Fibroblast of lung (primary cell): ENCODE measurements at regions not wholly inside any gene's neighbourhood (a gene's known extent, or its start where the extent isn't known, plus 50 kb on each side); places are given as distances from the start of the nearest gene placed in this dataset.
A peak's percentile ranks its signal among the peaks of the same experiment; 100 is the strongest.

Experiments
- DNase-seq, 2 donors: peaks; one replicate each; pipeline versions ENCODE4 v3.0.0 to v3.0.0-alpha.2; 2010; ENCODE audit warnings: low read depth in 2 of 2
- H2AFZ ChIP-seq: 2 replicates; pipeline ENCODE4 v1.5.1; 2012; ENCODE audit warnings: low read length, control low read depth, inconsistent platforms
- H3K27ac ChIP-seq: 2 replicates; pipeline ENCODE4 v1.5.1; 2011; ENCODE audit warnings: low read length, control low read depth; ENCODE audit not compliant: insufficient read depth
- H3K27me3 ChIP-seq: 2 replicates; pipeline ENCODE4 v1.5.1; 2011; ENCODE audit warnings: mild to moderate bottlenecking, low read length; ENCODE audit not compliant: control insufficient read depth, insufficient read depth
- H3K36me3 ChIP-seq: 2 replicates; pipeline ENCODE4 v1.5.1; 2011; ENCODE audit warnings: low read length; ENCODE audit not compliant: control insufficient read depth, insufficient read depth
- H3K4me1 ChIP-seq: 2 replicates; pipeline ENCODE4 v1.5.1; 2011; ENCODE audit warnings: low read length; ENCODE audit not compliant: control insufficient read depth, insufficient read depth; ENCODE audit errors: extremely low read depth
- H3K4me2 ChIP-seq: 2 replicates; pipeline ENCODE4 v1.5.1; 2011; ENCODE audit warnings: low read length, control low read depth; ENCODE audit not compliant: insufficient read depth; ENCODE audit errors: extremely low read depth
- H3K4me3 ChIP-seq, 4 experiments: fragments of 200-600 bp in 1 of 4; sonication (generic) in 1 of 4; replicated peaks in 1 of 4; 2 replicates each; pipeline ENCODE4 v1.5.1; 2011 to 2016; ENCODE audit warnings: low read length in 4 of 4, low read depth in 3 of 4, mild to moderate bottlenecking in 3 of 4, control low read depth in 2 of 4, inconsistent platforms in 1 of 4, mixed read lengths in 1 of 4; ENCODE audit not compliant: insufficient read depth in 1 of 4; ENCODE audit errors: control extremely low read depth in 1 of 4
- H3K79me2 ChIP-seq: 2 replicates; pipeline ENCODE4 v1.5.1; 2012; ENCODE audit warnings: mild to moderate bottlenecking, low read length, inconsistent platforms; ENCODE audit not compliant: control insufficient read depth, insufficient read depth
- H3K9ac ChIP-seq: 2 replicates; pipeline ENCODE4 v1.5.1; 2011; ENCODE audit warnings: mild to moderate bottlenecking, low read length, control low read depth; ENCODE audit not compliant: insufficient read depth
- H3K9me3 ChIP-seq: 2 replicates; pipeline ENCODE4 v1.5.1; 2012; ENCODE audit warnings: low read depth, low read length; ENCODE audit not compliant: control insufficient read depth, insufficient read depth
- H4K20me1 ChIP-seq: 2 replicates; pipeline ENCODE4 v1.5.1; 2011; ENCODE audit warnings: low read length; ENCODE audit not compliant: control insufficient read depth, insufficient read depth; ENCODE audit errors: extremely low read depth
- EZH2 ChIP-seq: IDR thresholded peaks from 2 replicates; pipeline ENCODE4 v1.5.1; 2012; ENCODE audit warnings: low read length, control low read depth, mild to moderate bottlenecking; ENCODE audit errors: missing control alignments
- TF ChIP-seq, protein P1 (sequence below), 2 donors: IDR thresholded peaks in 1 of 2; conservative IDR thresholded peaks in 1 of 2; 1 replicate in 1 of 2; 2 replicates in 1 of 2; pipeline ENCODE4 v1.5.1; 2011 to 2012; ENCODE audit warnings: low read length in 2 of 2, control low read depth in 1 of 2, inconsistent platforms in 1 of 2, low read depth in 1 of 2, mild to moderate bottlenecking in 1 of 2

DNA sequence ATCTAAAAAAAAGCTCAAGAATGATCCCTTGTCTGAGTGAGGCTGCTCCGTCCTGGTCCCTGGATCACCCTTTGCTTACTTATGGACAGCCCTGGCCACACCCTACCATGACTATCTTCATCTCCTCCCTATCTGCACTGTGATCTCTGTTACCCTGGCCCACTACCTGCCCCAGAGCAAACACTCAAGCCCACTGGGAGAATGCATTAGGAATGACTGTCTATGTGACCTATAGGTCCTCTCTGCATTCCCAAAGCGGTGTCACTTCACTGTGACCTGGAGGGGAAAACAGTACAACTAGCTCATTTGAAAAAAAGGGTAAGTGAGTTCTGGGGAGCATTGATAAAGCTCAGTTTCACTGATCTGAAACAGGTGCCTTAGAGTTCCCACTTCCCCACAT lies 86.4 kb upstream of the FOXP4 start:
- no peaks in the 10 kb centered on the region for H3K4me1 ChIP-seq
- no peak overlapping the region for H3K4me2 ChIP-seq
- no peak for TF ChIP-seq EZH2
- TF ChIP-seq, protein P1, sequence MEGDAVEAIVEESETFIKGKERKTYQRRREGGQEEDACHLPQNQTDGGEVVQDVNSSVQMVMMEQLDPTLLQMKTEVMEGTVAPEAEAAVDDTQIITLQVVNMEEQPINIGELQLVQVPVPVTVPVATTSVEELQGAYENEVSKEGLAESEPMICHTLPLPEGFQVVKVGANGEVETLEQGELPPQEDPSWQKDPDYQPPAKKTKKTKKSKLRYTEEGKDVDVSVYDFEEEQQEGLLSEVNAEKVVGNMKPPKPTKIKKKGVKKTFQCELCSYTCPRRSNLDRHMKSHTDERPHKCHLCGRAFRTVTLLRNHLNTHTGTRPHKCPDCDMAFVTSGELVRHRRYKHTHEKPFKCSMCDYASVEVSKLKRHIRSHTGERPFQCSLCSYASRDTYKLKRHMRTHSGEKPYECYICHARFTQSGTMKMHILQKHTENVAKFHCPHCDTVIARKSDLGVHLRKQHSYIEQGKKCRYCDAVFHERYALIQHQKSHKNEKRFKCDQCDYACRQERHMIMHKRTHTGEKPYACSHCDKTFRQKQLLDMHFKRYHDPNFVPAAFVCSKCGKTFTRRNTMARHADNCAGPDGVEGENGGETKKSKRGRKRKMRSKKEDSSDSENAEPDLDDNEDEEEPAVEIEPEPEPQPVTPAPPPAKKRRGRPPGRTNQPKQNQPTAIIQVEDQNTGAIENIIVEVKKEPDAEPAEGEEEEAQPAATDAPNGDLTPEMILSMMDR (conservative IDR thresholded peaks at IDR 0.05 in 1 of 2, IDR thresholded peaks at IDR 0.05 in 1 of 2; ENCODE audit: low read depth in 1 of 2, low read length in 2 of 2): no peak
- no peaks in the 10 kb centered on the region for H3K9me3 ChIP-seq
- H3K4me3 ChIP-seq: no peak overlapping the region
- H2AFZ ChIP-seq: no peak overlapping the region
- no peak for DNase-seq
- no peak overlapping the region for H3K9ac ChIP-seq
- peaks cover 7% of the 10 kb centered on the region for H3K27me3 ChIP-seq
- no peaks in the 10 kb centered on the region for H3K79me2 ChIP-seq
- H3K36me3 ChIP-seq: no peaks in the 10 kb centered on the region
- H3K27ac ChIP-seq: no peak overlapping the region
- H4K20me1 ChIP-seq: no peaks in the 10 kb centered on the region

DNA sequence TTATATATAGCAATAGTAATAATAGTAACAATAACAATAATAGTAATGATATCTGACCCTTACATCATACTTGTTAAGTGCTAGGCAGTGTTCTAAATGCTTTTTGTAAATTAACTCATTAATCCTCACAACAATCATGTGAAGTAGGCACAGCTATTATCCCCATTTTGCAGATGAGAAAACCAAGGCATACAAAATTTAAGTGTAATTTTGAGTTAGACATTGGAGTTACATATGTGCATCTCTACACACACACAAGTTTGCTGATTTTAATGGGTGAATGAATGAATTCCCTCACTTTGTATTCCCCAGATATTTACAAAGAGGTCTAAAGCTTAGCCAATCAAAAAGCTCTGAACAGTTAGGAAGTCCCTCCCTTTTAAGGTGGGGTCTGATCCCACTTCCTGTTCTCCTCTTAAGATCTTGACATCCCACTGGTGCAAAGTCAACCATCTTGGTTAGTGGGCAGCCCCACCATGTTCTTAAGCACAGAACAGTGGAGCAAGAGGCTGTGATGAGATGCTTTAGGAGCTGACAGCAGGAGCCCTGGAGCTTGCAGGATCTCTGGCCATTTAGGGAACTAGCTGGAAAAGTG lies 85.3 kb upstream of the FOXP4 start:
- Histone ChIP-seq H3K27me3 (peaks cover 4% of the 10 kb centered on the region), H2AFZ (no peak overlapping the region), H3K4me2 (no peak overlapping the region), H3K4me1 (no peaks in the 10 kb centered on the region), H4K20me1 (no peaks in the 10 kb centered on the region), H3K79me2 (no peaks in the 10 kb centered on the region), H3K36me3 (no peaks in the 10 kb centered on the region), H3K9me3 (no peaks in the 10 kb centered on the region), H3K9ac (no peak overlapping the region), H3K27ac (no peak overlapping the region), H3K4me3 (no peak overlapping the region)
- DNase-seq: peak; percentile 8 to 16
- TF ChIP-seq, protein P1 (conservative IDR thresholded peaks at IDR 0.05 in 1 of 2, IDR thresholded peaks at IDR 0.05 in 1 of 2; ENCODE audit: low read depth in 1 of 2, low read length in 2 of 2): no peak
- TF ChIP-seq EZH2: no peak

DNA sequence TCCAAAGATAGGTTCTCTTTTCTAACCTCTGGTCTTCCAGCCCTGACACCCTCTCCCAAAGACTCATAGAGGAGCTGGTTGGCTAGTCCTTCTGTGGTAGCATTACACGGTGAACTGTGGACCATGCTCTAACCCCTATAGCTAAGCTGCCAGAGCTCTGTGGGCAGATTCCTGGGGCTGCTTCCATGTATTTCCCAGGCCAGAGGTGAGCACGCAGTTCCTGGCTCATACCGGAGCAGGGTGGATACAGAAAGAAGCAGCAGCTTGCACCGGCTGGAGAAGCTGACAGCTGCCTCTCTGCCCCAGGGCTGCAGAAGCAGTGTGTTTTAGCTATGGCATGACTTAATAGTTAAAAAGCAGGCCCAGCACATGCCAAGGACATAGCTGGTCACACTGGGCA lies 84.1 kb upstream of the FOXP4 start:
- H3K79me2 ChIP-seq: no peaks in the 10 kb centered on the region
- no peak overlapping the region for H2AFZ ChIP-seq
- no peaks in the 10 kb centered on the region for H4K20me1 ChIP-seq
- H3K4me3 ChIP-seq: no peak overlapping the region
- TF ChIP-seq, protein P1 (conservative IDR thresholded peaks at IDR 0.05 in 1 of 2, IDR thresholded peaks at IDR 0.05 in 1 of 2; ENCODE audit: low read depth in 1 of 2, low read length in 2 of 2): no peak
- no peak for TF ChIP-seq EZH2
- no peak overlapping the region for H3K27ac ChIP-seq
- no peaks in the 10 kb centered on the region for H3K27me3 ChIP-seq
- no peak for DNase-seq
- no peaks in the 10 kb centered on the region for H3K36me3 ChIP-seq
- no peaks in the 10 kb centered on the region for H3K9me3 ChIP-seq
- no peaks in the 10 kb centered on the region for H3K4me1 ChIP-seq
- H3K4me2 ChIP-seq: no peak overlapping the region
- no peak overlapping the region for H3K9ac ChIP-seq
